Glomerular endothelial cell (primary cell): ENCODE measurements at regions not wholly inside any gene's neighbourhood (a gene's known extent, or its start where the extent isn't known, plus 50 kb on each side); places are given as distances from the start of the nearest gene placed in this dataset.
"Not testable (repeated sequence)": the region's sequence is repeated elsewhere in the genome, so short reads cannot be mapped to it uniquely, and the experiment has no call there.

Source experiments
- DNase-seq: peaks from one replicate; pipeline ENCODE4 v3.0.0-alpha.2; 2011; ENCODE audit warnings: low read depth, low spot score; ENCODE audit errors: extremely low read depth

- DNase-seq = no peak
Observed at GRCh38 chr7:42574685-42575084, 337.2 kb downstream of the C7orf25 start.

GRCh38 chr7:42573881-42574672 lies 337.1 kb upstream of the GLI3 start:
- DNase-seq = no peak

GRCh38 chr7:42572561-42572960 lies 335.6 kb upstream of the GLI3 start:
- no peak for DNase-seq

GRCh38 chr7:42572056-42572455 lies 335.0 kb upstream of the GLI3 start:
- no peak for DNase-seq

- DNase-seq = no peak
Observed at GRCh38 chr7:42570944-42571343, 333.9 kb upstream of the GLI3 start.

- peak; percentile 12 for DNase-seq
Observed at GRCh38 chr7:42567051-42567450, 330.0 kb upstream of the GLI3 start.

GRCh38 chr7:42561797-42562196 lies 324.8 kb upstream of the GLI3 start:
- no peak for DNase-seq

GRCh38 chr7:42560866-42561265 lies 323.9 kb upstream of the GLI3 start:
- DNase-seq = no peak

GRCh38 chr7:42554932-42555331 lies 317.9 kb upstream of the GLI3 start:
- not testable (repeated sequence) for DNase-seq

- no peak for DNase-seq
Observed at GRCh38 chr7:42552227-42552626, 315.2 kb upstream of the GLI3 start.

GRCh38 chr7:42550706-42551470 lies 313.9 kb upstream of the GLI3 start:
- no peak for DNase-seq

- no peak for DNase-seq
Observed at GRCh38 chr7:42549866-42550485, 313.0 kb upstream of the GLI3 start.

GRCh38 chr7:42548816-42549611 lies 312.0 kb upstream of the GLI3 start:
- no peak for DNase-seq

GRCh38 chr7:42545049-42545724 lies 308.2 kb upstream of the GLI3 start:
- no peak for DNase-seq

- DNase-seq = no peak
Observed at GRCh38 chr7:42543953-42544352, 306.9 kb upstream of the GLI3 start.

- DNase-seq = not testable (repeated sequence)
Observed at GRCh38 chr7:42542446-42542845, 305.4 kb upstream of the GLI3 start.

GRCh38 chr7:42534441-42534840 lies 297.4 kb upstream of the GLI3 start:
- no peak for DNase-seq

GRCh38 chr7:42527004-42527403 lies 290.0 kb upstream of the GLI3 start:
- DNase-seq = no peak

- no peak for DNase-seq
Observed at GRCh38 chr7:42522227-42522991, 285.4 kb upstream of the GLI3 start.

- no peak for DNase-seq
Observed at GRCh38 chr7:42511027-42511426, 274.0 kb upstream of the GLI3 start.
